H9 (cell line): ENCODE measurements at regions not wholly inside any gene's neighbourhood (a gene's known extent, or its start where the extent isn't known, plus 50 kb on each side); places are given as distances from the start of the nearest gene placed in this dataset.

Experiments
- DNase-seq: peaks from one replicate; pipeline ENCODE4 v3.0.0-alpha.2; 2017
- H2AFZ ChIP-seq: one replicate; pipeline ENCODE4 v1.6.1; 2013; ENCODE audit warnings: mild to moderate bottlenecking, low read length, control low read depth, moderate library complexity
- H2AK5ac ChIP-seq: 2 replicates; pipeline ENCODE4 v1.6.1; 2013; ENCODE audit warnings: low read length, control low read depth, mixed read lengths; ENCODE audit not compliant: insufficient read length
- H2BK120ac ChIP-seq: one replicate; pipeline ENCODE4 v1.6.1; 2013; ENCODE audit warnings: low read depth, mild to moderate bottlenecking, low read length, control low read depth, inconsistent platforms; ENCODE audit not compliant: poor library complexity, severe bottlenecking
- H2BK12ac ChIP-seq: 2 replicates; pipeline ENCODE4 v1.6.1; 2013; ENCODE audit warnings: low read length, control low read depth, mixed read lengths, low read depth; ENCODE audit not compliant: insufficient read length
- H2BK15ac ChIP-seq: 2 replicates; pipeline ENCODE4 v1.6.1; 2013; ENCODE audit warnings: low read depth, low read length, control low read depth
- H2BK20ac ChIP-seq: one replicate; pipeline ENCODE4 v1.6.1; 2013; ENCODE audit warnings: low read depth, mild to moderate bottlenecking, low read length, control low read depth, inconsistent platforms; ENCODE audit not compliant: poor library complexity, severe bottlenecking
- H2BK5ac ChIP-seq: 2 replicates; pipeline ENCODE4 v1.6.1; 2013; ENCODE audit warnings: low read length, control low read depth, mixed read lengths; ENCODE audit not compliant: insufficient read length
- H3K14ac ChIP-seq: 2 replicates; pipeline ENCODE4 v1.6.1; 2013; ENCODE audit warnings: low read length, control low read depth; ENCODE audit not compliant: insufficient read depth
- H3K18ac ChIP-seq: 2 replicates; pipeline ENCODE4 v1.6.1; 2013; ENCODE audit warnings: low read depth, mild to moderate bottlenecking, mixed read lengths, low read length, control low read depth; ENCODE audit not compliant: insufficient read length
- H3K23ac ChIP-seq: 2 replicates; pipeline ENCODE4 v1.6.1; 2013; ENCODE audit warnings: low read length, control low read depth, mixed read lengths, low read depth; ENCODE audit not compliant: insufficient read length
- H3K23me2 ChIP-seq: 2 replicates; pipeline ENCODE4 v1.6.1; 2013; ENCODE audit warnings: low read depth, mild to moderate bottlenecking, mixed read lengths, low read length, control low read depth; ENCODE audit not compliant: insufficient read length, poor library complexity, severe bottlenecking
- H3K27ac ChIP-seq: 2 replicates; pipeline ENCODE4 v1.5.1; 2013; ENCODE audit warnings: low read length, control low read depth, mixed read lengths, low read depth; ENCODE audit not compliant: insufficient read length
- H3K27me3 ChIP-seq: 2 replicates; pipeline ENCODE4 v1.6.1; 2013; ENCODE audit warnings: low read length, control low read depth, inconsistent platforms; ENCODE audit not compliant: insufficient read depth
- H3K4ac ChIP-seq: 2 replicates; pipeline ENCODE4 v1.6.1; 2013; ENCODE audit warnings: low read depth, mild to moderate bottlenecking, control low read depth, inconsistent platforms, low read length, moderate library complexity
- H3K4me1 ChIP-seq: 2 replicates; pipeline ENCODE4 v1.6.1; 2013; ENCODE audit warnings: low read length, control low read depth, inconsistent platforms; ENCODE audit not compliant: insufficient read depth
- H3K4me2 ChIP-seq: 2 replicates; pipeline ENCODE4 v1.6.1; 2013; ENCODE audit warnings: low read length, control low read depth, mixed read lengths; ENCODE audit not compliant: insufficient read length, insufficient read depth
- H3K56ac ChIP-seq: 2 replicates; pipeline ENCODE4 v1.6.1; 2013; ENCODE audit warnings: low read depth, mild to moderate bottlenecking, mixed read lengths, low read length, control low read depth; ENCODE audit not compliant: insufficient read length
- H3K79me1 ChIP-seq: 2 replicates; pipeline ENCODE4 v1.6.1; 2013; ENCODE audit warnings: low read depth, mild to moderate bottlenecking, moderate library complexity, low read length, control low read depth, inconsistent platforms; ENCODE audit not compliant: insufficient read depth, poor library complexity, severe bottlenecking
- H3K79me2 ChIP-seq: 2 replicates; pipeline ENCODE4 v1.6.1; 2013; ENCODE audit warnings: low read length, control low read depth, inconsistent platforms; ENCODE audit not compliant: insufficient read depth
- H3K9ac ChIP-seq: 2 replicates; pipeline ENCODE4 v1.6.1; 2013; ENCODE audit warnings: low read length, control low read depth, mixed read lengths; ENCODE audit not compliant: insufficient read length; ENCODE audit errors: extremely low read depth
- H3K9me3 ChIP-seq: one replicate; pipeline ENCODE4 v1.6.1; 2013; ENCODE audit warnings: low read depth, low read length, inconsistent platforms; ENCODE audit not compliant: control insufficient read depth
- H3T11ph ChIP-seq: one replicate; pipeline ENCODE4 v1.6.1; 2013; ENCODE audit warnings: mild to moderate bottlenecking, low read length, control low read depth, inconsistent platforms
- H4K20me1 ChIP-seq: one replicate; pipeline ENCODE4 v1.6.1; 2013; ENCODE audit not compliant: control insufficient read depth, insufficient read length, insufficient read depth
- H4K5ac ChIP-seq: 2 replicates; pipeline ENCODE4 v1.6.1; 2013; ENCODE audit warnings: low read depth, mild to moderate bottlenecking, mixed read lengths, low read length, control low read depth; ENCODE audit not compliant: insufficient read length
- H4K8ac ChIP-seq: replicated peaks from 2 replicates; pipeline ENCODE4 v1.6.1; 2013; ENCODE audit warnings: low read length, control low read depth, mixed read lengths, low read depth; ENCODE audit not compliant: insufficient read length
- H4K91ac ChIP-seq: 2 replicates; pipeline ENCODE4 v1.6.1; 2013; ENCODE audit warnings: low read depth, mild to moderate bottlenecking, moderate library complexity, mixed read lengths, low read length, control low read depth; ENCODE audit not compliant: insufficient read length
- H3K27ac Mint-ChIP-seq, 3 experiments: 2 replicates in 2 of 3; 3 replicates in 1 of 3; pipeline ENCODE4 v1.8.0; 2020 to 2021; ENCODE audit warnings: mixed read lengths in 3 of 3, mild to moderate bottlenecking in 1 of 3, moderate library complexity in 1 of 3
- H3K27me3 Mint-ChIP-seq: 2 replicates; pipeline ENCODE4 v1.8.0; 2021; ENCODE audit warnings: low read depth, mild to moderate bottlenecking, moderate library complexity, mixed read lengths
- H3K36me3 Mint-ChIP-seq, 3 experiments: 2 replicates in 2 of 3; 3 replicates in 1 of 3; pipeline ENCODE4 v1.8.0; 2020 to 2021; ENCODE audit warnings: low read depth in 3 of 3, mixed read lengths in 3 of 3; ENCODE audit not compliant: insufficient read depth in 1 of 3
- H3K4me1 Mint-ChIP-seq, 2 experiments: 2 replicates each; pipeline ENCODE4 v1.8.0; 2020; ENCODE audit warnings: mixed read lengths in 2 of 2
- H3K4me3 Mint-ChIP-seq, 2 experiments: 2 replicates in 1 of 2; 3 replicates in 1 of 2; pipeline ENCODE4 v1.8.0; 2020 to 2021; ENCODE audit warnings: mild to moderate bottlenecking in 2 of 2, mixed read lengths in 2 of 2, moderate library complexity in 1 of 2
- H3K9me3 Mint-ChIP-seq, 2 experiments: 2 replicates in 1 of 2; 3 replicates in 1 of 2; pipeline ENCODE4 v1.8.0; 2020; ENCODE audit warnings: mild to moderate bottlenecking in 2 of 2, mixed read lengths in 2 of 2, moderate library complexity in 1 of 2
- WGBS: extraction: QIAGEN DNeasy Blood & Tissue Kit; methylation state at CpG from one replicate; pipeline ENCODE4 v1.1.7; 2013; ENCODE audit warnings: missing lambda C conversion rate, low lambda C conversion rate, mixed read lengths; ENCODE audit not compliant: insufficient read length; ENCODE audit errors: extremely low coverage; 5-methylcytosine and 5-hydroxymethylcytosine counted together
- TF ChIP-seq, protein P1 (sequence below): fragments of 200-600 bp; sonication (generic); conservative IDR thresholded peaks from 3 replicates; pipeline ENCODE4 v1.8.0; 2021; ENCODE audit warnings: antibody characterized with exemption, mild to moderate bottlenecking

DNA sequence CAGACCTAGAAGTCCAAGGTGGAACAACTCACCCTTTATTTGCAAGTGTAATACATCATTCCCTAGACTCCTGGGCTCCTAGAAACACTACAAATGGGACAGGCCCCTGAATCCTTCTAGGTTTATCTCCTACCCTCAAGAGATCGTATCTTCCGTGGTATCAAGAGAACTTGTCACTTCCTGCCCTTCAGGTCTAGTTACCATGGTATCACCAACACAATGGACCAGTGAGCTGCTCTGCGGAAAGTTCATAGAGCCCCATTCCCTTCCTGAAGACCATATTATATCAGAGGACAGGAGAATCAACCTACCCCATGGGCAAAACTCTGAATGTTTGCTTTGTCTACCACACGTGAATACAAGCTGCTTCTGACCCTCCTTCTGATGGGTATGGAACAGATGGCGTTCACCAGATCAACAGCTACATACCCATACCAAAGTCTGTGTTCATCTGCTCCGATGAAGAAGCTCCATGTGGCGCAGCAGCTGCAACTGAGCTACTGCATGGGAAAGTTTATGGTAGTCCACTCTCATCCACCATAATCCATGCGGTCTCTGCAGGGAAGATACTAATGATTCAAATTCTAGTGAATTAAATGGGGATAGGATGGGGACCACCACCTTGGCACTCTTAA lies 84.6 kb upstream of the KLF13 start:
- no peak overlapping the region for H2AK5ac ChIP-seq
- no peak overlapping the region for H3T11ph ChIP-seq
- DNase-seq, result no peak
- no peak overlapping the region for H3K18ac ChIP-seq
- no peak overlapping the region for H2BK20ac ChIP-seq
- H3K9ac ChIP-seq, result no peak overlapping the region
- H3K4me3 Mint-ChIP-seq, result no peak overlapping the region
- H2BK5ac ChIP-seq, result no peak overlapping the region
- H3K79me2 ChIP-seq, result no peaks in the 10 kb centered on the region
- peaks cover 8% of the 10 kb centered on the region for H3K27me3 Mint-ChIP-seq
- H3K27ac ChIP-seq, result no peak overlapping the region
- no peaks in the 10 kb centered on the region for H3K27me3 ChIP-seq
- H3K79me1 ChIP-seq, result no peaks in the 10 kb centered on the region
- H3K4me1 Mint-ChIP-seq, result peaks cover under 1% of the 10 kb centered on the region in 2 experiments; a peak in 1 of 4 replicates
- H4K5ac ChIP-seq, result no peak overlapping the region
- no peaks in the 10 kb centered on the region; a peak in 1 of 5 replicates for H3K9me3 Mint-ChIP-seq
- no peak overlapping the region for H4K91ac ChIP-seq
- H3K4me2 ChIP-seq, result no peak overlapping the region
- H3K27ac Mint-ChIP-seq, result no peak overlapping the region; a peak in 1 of 7 replicates
- no peak overlapping the region for H3K23ac ChIP-seq
- H3K4me1 ChIP-seq, result no peaks in the 10 kb centered on the region
- H3K36me3 Mint-ChIP-seq, result no peaks in the 10 kb centered on the region; a peak in 1 of 7 replicates
- H4K20me1 ChIP-seq, result no peaks in the 10 kb centered on the region
- H3K56ac ChIP-seq, result no peak overlapping the region
- H2BK12ac ChIP-seq, result no peak overlapping the region
- H3K4ac ChIP-seq, result no peak overlapping the region
- no peaks in the 10 kb centered on the region for H3K9me3 ChIP-seq
- H3K23me2 ChIP-seq, result no peaks in the 10 kb centered on the region
- no peak overlapping the region for H3K14ac ChIP-seq
- H2BK15ac ChIP-seq, result no peak overlapping the region
- no peak overlapping the region for H2AFZ ChIP-seq
- no peak overlapping the region for H2BK120ac ChIP-seq
- no CpG with 5 or more reads among the region's 8 CpGs for WGBS
- TF ChIP-seq, protein P1, sequence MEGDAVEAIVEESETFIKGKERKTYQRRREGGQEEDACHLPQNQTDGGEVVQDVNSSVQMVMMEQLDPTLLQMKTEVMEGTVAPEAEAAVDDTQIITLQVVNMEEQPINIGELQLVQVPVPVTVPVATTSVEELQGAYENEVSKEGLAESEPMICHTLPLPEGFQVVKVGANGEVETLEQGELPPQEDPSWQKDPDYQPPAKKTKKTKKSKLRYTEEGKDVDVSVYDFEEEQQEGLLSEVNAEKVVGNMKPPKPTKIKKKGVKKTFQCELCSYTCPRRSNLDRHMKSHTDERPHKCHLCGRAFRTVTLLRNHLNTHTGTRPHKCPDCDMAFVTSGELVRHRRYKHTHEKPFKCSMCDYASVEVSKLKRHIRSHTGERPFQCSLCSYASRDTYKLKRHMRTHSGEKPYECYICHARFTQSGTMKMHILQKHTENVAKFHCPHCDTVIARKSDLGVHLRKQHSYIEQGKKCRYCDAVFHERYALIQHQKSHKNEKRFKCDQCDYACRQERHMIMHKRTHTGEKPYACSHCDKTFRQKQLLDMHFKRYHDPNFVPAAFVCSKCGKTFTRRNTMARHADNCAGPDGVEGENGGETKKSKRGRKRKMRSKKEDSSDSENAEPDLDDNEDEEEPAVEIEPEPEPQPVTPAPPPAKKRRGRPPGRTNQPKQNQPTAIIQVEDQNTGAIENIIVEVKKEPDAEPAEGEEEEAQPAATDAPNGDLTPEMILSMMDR, result no peak
- no peak overlapping the region for H4K8ac ChIP-seq
